ENCODE measurements at regions not wholly inside any gene's neighbourhood (a gene's known extent, or its start where the extent isn't known, plus 50 kb on each side); places are given as distances from the start of the nearest gene placed in this dataset.

GRCh38 chr12:107251288-107251687 is 157.9 kb upstream of the CRY1 start:
- TF ChIP-seq ZNF221 (tag by site-specific recombination; IDR thresholded peaks at IDR 0.05; ENCODE audit: borderline replicate concordance) = no peak
- TF ChIP-seq ZNF426 (tag by site-specific recombination; IDR thresholded peaks at IDR 0.05) = no peak
- no peak for TF ChIP-seq ZNF558 (tag by site-specific recombination; IDR thresholded peaks at IDR 0.05)
- no peak for TF ChIP-seq ZNF692 (tag by site-specific recombination; IDR thresholded peaks at IDR 0.05)
- TF ChIP-seq ZNF670 (tag by site-specific recombination; IDR thresholded peaks at IDR 0.05; ENCODE audit: low read depth) = no peak
- no peak for TF ChIP-seq ZBTB10 (tag by site-specific recombination; IDR thresholded peaks at IDR 0.05)
- TF ChIP-seq SALL2 (tag by site-specific recombination; IDR thresholded peaks at IDR 0.05; ENCODE audit: borderline replicate concordance) = no peak
- no peak for TF ChIP-seq ZNF658 (tag by site-specific recombination; IDR thresholded peaks at IDR 0.05)
- no peak for TF ChIP-seq ZBTB11 (tag by site-specific recombination; conservative IDR thresholded peaks at IDR 0.05; ENCODE audit: low read depth)
- no peak for TF ChIP-seq ZNF341 (tag by site-specific recombination; IDR thresholded peaks at IDR 0.05; ENCODE audit: low read depth)
- no peak for TF ChIP-seq ZNF785 (tag by site-specific recombination; IDR thresholded peaks at IDR 0.05)
- no peak for TF ChIP-seq PATZ1 (tag by site-specific recombination; IDR thresholded peaks at IDR 0.05)
- TF ChIP-seq ZNF677 (tag by site-specific recombination; IDR thresholded peaks at IDR 0.05) = no peak
- no peak for TF ChIP-seq ZNF416 (tag by site-specific recombination; IDR thresholded peaks at IDR 0.05)
- no peak for TF ChIP-seq GLIS2 (tag by site-specific recombination; IDR thresholded peaks at IDR 0.05)

GRCh38 chr12:107253361-107253760 is 160.0 kb upstream of the CRY1 start:
- no peaks in the 10 kb centered on the region for H3K36me3 ChIP-seq (ENCODE audit: control insufficient read depth in 2 of 2, insufficient read depth in 1 of 2, low read length in 2 of 2)
- CTCF ChIA-PET = no interaction called here
- H3K4me1 ChIP-seq (ENCODE audit: control insufficient read depth, insufficient read depth, low read length) = no peaks in the 10 kb centered on the region

More at GRCh38 chr12:107251288-107251687, 157.9 kb upstream of the CRY1 start:
- ChIA-PET CTCF (interaction anchor here (0.5 kb wide), 1 partner anchor 425 kb away, joined by 4 read pairs; no protein-coding TSS in a partner anchor), POLR2A (no interaction called here)
- Histone ChIP-seq H3K36me3 (ENCODE audit: control insufficient read depth in 2 of 2, insufficient read depth in 1 of 2, low read length in 2 of 2) (no peaks in the 10 kb centered on the region), H3K9me3 (ENCODE audit: control insufficient read depth, insufficient read depth, low read depth, low read length) (no peaks in the 10 kb centered on the region), H3K27ac (ENCODE audit: extremely low read depth, low read depth, low read length) (no peak overlapping the region), H3K4me3 (ENCODE audit: low read depth, low read length) (no peak overlapping the region), H3K4me1 (ENCODE audit: control insufficient read depth, insufficient read depth, low read length) (no peaks in the 10 kb centered on the region)

More at GRCh38 chr12:107253361-107253760, 160.0 kb upstream of the CRY1 start:
- POLR2A ChIA-PET = no interaction called here
- TF ChIP-seq HOXC10 (CRISPR knock-in tag; IDR thresholded peaks at IDR 0.05) = no peak
- TF ChIP-seq ZNF658 (tag by site-specific recombination; IDR thresholded peaks at IDR 0.05) = no peak
- no peak for TF ChIP-seq ZNF248 (tag by site-specific recombination; IDR thresholded peaks at IDR 0.05)
- TF ChIP-seq ZSCAN18 (tag by site-specific recombination; IDR thresholded peaks at IDR 0.05) = no peak
- TF ChIP-seq FEZF1 (tag by site-specific recombination; IDR thresholded peaks at IDR 0.05) = no peak
- TF ChIP-seq ZNF654 (tag by site-specific recombination; IDR thresholded peaks at IDR 0.05; ENCODE audit: low read depth) = no peak
- no peak for TF ChIP-seq ZSCAN23 (tag by site-specific recombination; IDR thresholded peaks at IDR 0.05)
- no peak for TF ChIP-seq ZBTB44 (tag by site-specific recombination; IDR thresholded peaks at IDR 0.05)
- TF ChIP-seq ZNF610 (tag by site-specific recombination; IDR thresholded peaks at IDR 0.05; ENCODE audit: borderline replicate concordance) = no peak
- Histone ChIP-seq H3K27ac (ENCODE audit: extremely low read depth, low read depth, low read length) (no peak overlapping the region), H3K4me3 (ENCODE audit: low read depth, low read length) (no peak overlapping the region), H3K9me3 (ENCODE audit: control insufficient read depth, insufficient read depth, low read depth, low read length) (no peaks in the 10 kb centered on the region)
